ENCODE measurements at regions not wholly inside any gene's neighbourhood (a gene's known extent, or its start where the extent isn't known, plus 50 kb on each side); places are given as distances from the start of the nearest gene placed in this dataset.

DNA sequence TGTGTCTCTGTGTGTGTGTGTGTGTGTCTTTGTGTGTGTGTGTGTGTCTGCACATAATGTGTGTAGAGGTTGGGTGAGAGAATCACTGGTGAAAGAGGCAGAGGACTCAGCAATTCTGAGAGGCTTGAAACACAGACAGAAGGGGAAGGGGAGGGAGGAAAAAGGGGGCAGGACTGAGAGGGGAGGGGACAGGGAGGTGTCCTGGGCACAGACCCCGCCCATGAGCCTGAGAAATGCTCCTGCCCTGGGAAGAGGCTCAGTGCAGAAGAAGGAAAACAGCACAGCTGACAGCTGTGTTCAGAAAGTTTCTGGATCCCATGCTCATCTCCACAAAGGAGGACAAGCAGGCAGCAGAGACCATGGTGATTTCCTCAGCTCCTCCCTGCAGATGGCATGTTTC is 59.1 kb upstream of the CEACAM8 start:
- no peak overlapping the region for H2BK20ac ChIP-seq (ENCODE audit: low read length)
- no peak overlapping the region for H2BK12ac ChIP-seq (ENCODE audit: low read depth, low read length)
- no peak overlapping the region for H3K23ac ChIP-seq (ENCODE audit: insufficient read length)
- no peak overlapping the region for H4K8ac ChIP-seq (ENCODE audit: extremely low read depth, insufficient read depth, low read length)
- no peak overlapping the region for H3K4me2 ChIP-seq (ENCODE audit: insufficient read depth in 1 of 2, low read depth in 2 of 2, low read length in 2 of 2)
- POLR2A ChIA-PET (ENCODE audit: partially characterized antibody): no interaction called here
- FAIRE-seq: no peak
- no peak overlapping the region for H2AK5ac ChIP-seq (ENCODE audit: low read depth, low read length)
- no peaks in the 10 kb centered on the region for H3K23me2 ChIP-seq (ENCODE audit: low read depth, low read length)
- no peaks in the 10 kb centered on the region for H3K79me1 ChIP-seq (ENCODE audit: low read depth, low read length)
- no peak overlapping the region for H2BK120ac ChIP-seq (replicated peaks; ENCODE audit: low read depth, low read length)
- no peaks in the 10 kb centered on the region for H3K4me1 ChIP-seq (replicated peaks in 1 of 4; ENCODE audit: control insufficient read depth in 3 of 4, insufficient read depth in 4 of 4, low read length in 3 of 4)
- no peak overlapping the region for H3K9ac ChIP-seq (replicated peaks in 1 of 4; ENCODE audit: extremely low read depth in 1 of 4, low read depth in 3 of 4, low read length in 3 of 4)
- no peak overlapping the region for H3K4ac ChIP-seq (replicated peaks; ENCODE audit: insufficient read length, low read depth, low read length)
- H3K18ac ChIP-seq (ENCODE audit: extremely low read depth, low read length): no peak overlapping the region
- no peak overlapping the region for H4K91ac ChIP-seq (replicated peaks; ENCODE audit: insufficient read length, low read length)
- no peak overlapping the region for H2BK5ac ChIP-seq (ENCODE audit: low read depth, low read length)
- no peak overlapping the region for H3K56ac ChIP-seq (replicated peaks; ENCODE audit: insufficient read length, low read depth, low read length)
- WGBS, 2 experiments (ENCODE audit: extremely low coverage in 1 of 2, insufficient coverage in 1 of 2, insufficient read length in 1 of 2, insufficient replicate concordance in 2 of 2, low coverage in 1 of 2, low lambda C conversion rate in 2 of 2, missing lambda C conversion rate in 1 of 2): no CpG with 5 or more reads among the region's 1 CpG
- H3K79me2 ChIP-seq (ENCODE audit: control insufficient read depth in 1 of 2, insufficient read depth in 2 of 2, low read length in 2 of 2): no peaks in the 10 kb centered on the region
- H3K27ac ChIP-seq (ENCODE audit: low read depth, low read length): no peak overlapping the region
- H4K5ac ChIP-seq (ENCODE audit: insufficient read length, low read depth, low read length): no peak overlapping the region
- no peak overlapping the region for H2BK15ac ChIP-seq (ENCODE audit: low read length)
- H3K4me3 ChIP-seq (ENCODE audit: extremely low read depth in 1 of 4, insufficient read depth in 2 of 4, low read depth in 3 of 4, low read length in 4 of 4): no peak overlapping the region
- H3K14ac ChIP-seq (ENCODE audit: insufficient read length): no peak overlapping the region
- no peaks in the 10 kb centered on the region for H4K20me1 ChIP-seq (replicated peaks in 1 of 2; ENCODE audit: control insufficient read depth in 1 of 2, insufficient read depth in 2 of 2, low read length in 2 of 2)
- no peaks in the 10 kb centered on the region for H3K27me3 ChIP-seq (replicated peaks in 1 of 4; ENCODE audit: control insufficient read depth in 3 of 4, extremely low read depth in 1 of 4, insufficient read depth in 3 of 4, low read length in 3 of 4)
- no peak for DNase-seq (ENCODE audit: low read depth in 1 of 2, low spot score in 2 of 2)
- H2AFZ ChIP-seq (ENCODE audit: low read length): no peak overlapping the region
- TF ChIP-seq BCL11A (IDR thresholded peaks at IDR 0.05; ENCODE audit: low read depth in 2 of 2, low read length in 2 of 2): no peak
- TF ChIP-seq HDAC2 (IDR thresholded peaks at IDR 0.05; ENCODE audit: borderline replicate concordance in 1 of 2, low read depth in 2 of 2, low read length in 2 of 2): no peak
- TF ChIP-seq SP2 (IDR thresholded peaks at IDR 0.05; ENCODE audit: low read length): no peak
- no peaks in the 10 kb centered on the region; a peak in 1 of 8 replicates for H3K36me3 ChIP-seq (ENCODE audit: control insufficient read depth in 2 of 4, insufficient read depth in 4 of 4, low read length in 3 of 4)
- H3K9me3 ChIP-seq (ENCODE audit: insufficient read depth in 2 of 2, low read depth in 1 of 2, low read length in 1 of 2): peaks cover 87 to 97% of the 10 kb centered on the region in 2 experiments
- CTCF ChIA-PET (ENCODE audit: partially characterized antibody): no interaction called here
